ENCODE measurements at regions not wholly inside any gene's neighbourhood (a gene's known extent, or its start where the extent isn't known, plus 50 kb on each side); places are given as distances from the start of the nearest gene placed in this dataset.
"Not testable (repeated sequence)": the region's sequence is repeated elsewhere in the genome, so short reads cannot be mapped to it uniquely, and the experiment has no call there.

GRCh38 chr20:30310385-30310784, 947.1 kb upstream of the DEFB115 start:
- not testable (repeated sequence) for TF ChIP-seq CTCF, POLR2A (IDR thresholded peaks at IDR 0.05)
